ENCODE measurements at regions not wholly inside any gene's neighbourhood (a gene's known extent, or its start where the extent isn't known, plus 50 kb on each side); places are given as distances from the start of the nearest gene placed in this dataset.
"Not testable (repeated sequence)": the region's sequence is repeated elsewhere in the genome, so short reads cannot be mapped to it uniquely, and the experiment has no call there.

DNA sequence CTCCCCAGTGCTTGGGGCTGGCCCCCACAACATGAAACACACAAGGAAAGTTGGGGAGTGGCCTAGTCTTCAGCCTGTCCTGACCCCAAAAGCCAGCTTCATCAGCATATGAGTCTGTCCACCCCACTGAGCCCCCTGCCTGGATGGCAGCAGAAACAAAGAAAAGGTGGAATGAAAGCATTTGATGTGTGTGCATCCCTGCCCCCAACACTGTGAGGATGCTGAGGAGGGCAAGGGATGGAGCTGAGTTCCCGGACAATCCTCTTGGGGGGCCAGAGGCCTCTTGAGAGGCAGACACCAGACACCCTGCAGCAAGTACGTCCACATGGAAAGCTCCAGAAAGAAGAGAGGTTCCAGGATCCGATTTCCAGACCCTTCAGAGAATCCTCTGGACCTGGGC lies 113.5 kb upstream of the PPP1R26 start:
- DNase-seq, result no peak

DNA sequence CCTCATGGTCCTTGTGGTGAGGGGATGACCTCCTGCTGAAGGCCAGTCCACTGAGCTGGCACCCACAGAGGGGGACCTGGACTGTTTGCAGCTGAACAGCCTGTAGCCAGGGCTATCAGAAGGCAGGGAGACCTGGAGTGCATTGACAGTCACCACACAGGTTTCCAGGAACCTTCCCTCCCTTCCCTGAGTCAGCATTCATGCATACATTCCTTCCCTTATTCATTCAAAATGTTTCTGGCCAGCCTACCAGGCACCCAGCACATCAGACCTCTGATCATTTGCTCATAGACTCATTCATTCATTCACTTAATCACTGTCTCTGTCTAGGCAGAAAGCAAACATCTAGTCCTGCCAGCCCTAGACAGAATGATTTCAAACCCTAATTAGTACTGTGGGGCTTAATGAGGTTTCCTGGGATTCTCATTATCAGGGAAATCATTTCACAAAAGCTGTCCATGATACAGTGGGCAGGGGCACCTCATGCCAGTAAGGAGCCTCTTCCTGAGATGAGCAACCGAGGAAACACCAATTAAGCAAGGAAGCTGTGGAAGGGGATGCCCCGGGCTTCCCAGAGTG lies 110.1 kb upstream of the PPP1R26 start:
- DNase-seq, result no peak

DNA sequence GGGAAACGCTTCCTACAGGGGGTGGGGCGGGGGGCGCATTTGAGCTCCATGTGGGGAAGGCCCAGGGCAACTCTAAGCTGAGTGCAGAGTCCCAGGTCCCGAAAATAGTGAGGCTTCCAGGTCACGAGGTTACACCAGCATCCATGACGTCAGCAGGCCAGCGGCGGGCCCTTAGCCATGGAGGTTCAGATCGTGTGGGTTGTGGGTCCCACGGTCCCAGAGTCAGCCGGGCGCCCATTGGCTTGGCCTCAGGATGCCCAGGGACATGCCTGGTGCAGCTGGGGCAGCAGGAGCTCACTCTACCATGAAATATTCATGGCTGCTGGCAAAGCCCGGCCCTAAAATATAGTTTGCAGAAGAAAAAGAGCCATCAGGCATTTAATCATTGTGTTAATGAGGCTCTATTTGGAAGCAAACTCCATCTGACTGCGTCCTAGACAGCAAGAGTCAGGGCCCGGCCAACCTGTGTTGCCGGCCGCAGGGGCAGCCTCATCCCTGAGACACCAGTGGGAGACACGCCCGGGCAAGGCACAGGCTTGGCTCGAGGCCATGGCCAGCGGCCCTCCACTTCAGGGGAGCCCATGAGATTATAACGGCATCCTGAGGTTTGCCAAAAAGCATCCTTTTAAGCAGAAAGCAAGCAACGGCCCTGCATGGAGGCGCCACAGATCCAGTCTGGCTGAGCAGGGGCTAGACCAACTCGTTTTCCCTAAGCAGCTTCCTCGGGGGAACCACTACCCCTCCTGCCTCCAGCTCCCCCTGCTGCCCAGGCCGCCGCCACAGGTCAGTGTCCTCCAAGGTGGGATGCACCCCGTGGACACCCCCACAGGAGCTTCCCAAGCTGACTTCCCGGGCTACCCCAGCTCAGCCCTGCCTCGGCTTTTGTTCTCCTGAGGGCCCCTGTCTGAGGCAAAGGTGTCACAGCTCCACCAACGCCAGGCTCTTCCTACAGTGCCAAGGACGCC lies 108.9 kb upstream of the PPP1R26 start:
- no peak for DNase-seq

DNA sequence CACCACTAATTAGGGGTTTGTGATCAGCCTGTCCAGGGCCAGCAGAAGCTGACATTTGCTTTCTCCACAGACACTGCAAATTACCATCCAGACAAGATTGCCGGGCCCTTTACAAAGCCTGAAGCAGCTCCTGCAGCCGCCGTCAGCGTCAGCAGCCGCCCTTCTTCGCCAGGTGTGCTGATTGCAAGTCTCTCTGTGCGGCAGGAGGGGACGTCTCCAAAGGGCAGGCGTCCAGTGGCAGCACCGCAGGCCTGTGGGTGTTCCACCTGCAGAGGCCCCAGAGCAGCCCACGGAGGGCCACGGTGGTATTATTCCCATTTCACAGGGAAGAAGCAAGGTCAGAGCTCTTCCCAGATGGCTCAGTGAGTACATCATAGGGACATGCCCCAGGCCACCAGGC lies 108.0 kb upstream of the PPP1R26 start:
- DNase-seq, result no peak

DNA sequence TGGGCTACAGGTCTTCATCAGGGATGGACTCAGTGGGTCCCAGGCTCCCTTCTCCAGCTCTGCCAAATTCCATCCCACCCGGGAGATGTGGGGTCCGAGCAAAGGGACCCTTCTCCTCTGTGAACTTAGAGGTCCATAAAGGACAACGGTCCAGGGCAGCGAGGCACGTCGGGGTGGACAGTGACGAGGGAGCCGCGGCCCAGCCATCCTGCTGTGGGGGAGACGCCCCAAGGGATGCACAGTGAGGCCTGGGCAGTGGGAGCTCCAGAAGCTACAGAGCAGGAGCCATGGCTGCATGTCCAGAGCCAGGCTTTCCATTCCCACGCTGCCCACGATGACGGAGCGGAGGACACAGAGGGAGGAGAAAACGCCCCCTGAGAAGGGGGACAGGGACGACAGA lies 107.5 kb upstream of the PPP1R26 start:
- DNase-seq, result no peak

DNA sequence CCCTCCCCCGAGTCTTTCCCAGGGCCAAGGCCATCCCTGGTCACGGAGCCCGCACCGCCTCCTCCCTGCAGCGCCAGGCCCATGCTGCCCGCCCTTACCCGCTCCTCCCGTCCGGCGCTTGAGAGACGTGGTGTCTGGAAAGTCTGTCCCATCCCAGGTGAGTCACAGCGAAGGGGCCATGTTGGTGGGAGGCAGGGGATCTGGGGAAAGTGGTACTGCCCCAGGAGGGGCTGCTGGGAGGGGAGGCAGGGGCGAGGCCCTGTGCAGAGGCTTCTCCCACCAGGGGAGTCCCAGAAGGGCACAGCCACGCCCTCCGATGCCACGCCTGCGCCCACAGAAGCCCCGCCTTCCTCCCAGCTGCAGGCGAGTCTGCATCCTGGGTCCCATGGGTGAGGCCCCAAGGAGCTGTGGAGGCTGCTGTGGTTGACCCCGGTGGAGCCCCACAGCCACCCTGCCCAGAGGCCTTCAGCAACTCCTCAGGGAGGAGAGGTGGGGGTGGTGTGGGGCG lies 107.0 kb upstream of the PPP1R26 start:
- no peak for DNase-seq

DNA sequence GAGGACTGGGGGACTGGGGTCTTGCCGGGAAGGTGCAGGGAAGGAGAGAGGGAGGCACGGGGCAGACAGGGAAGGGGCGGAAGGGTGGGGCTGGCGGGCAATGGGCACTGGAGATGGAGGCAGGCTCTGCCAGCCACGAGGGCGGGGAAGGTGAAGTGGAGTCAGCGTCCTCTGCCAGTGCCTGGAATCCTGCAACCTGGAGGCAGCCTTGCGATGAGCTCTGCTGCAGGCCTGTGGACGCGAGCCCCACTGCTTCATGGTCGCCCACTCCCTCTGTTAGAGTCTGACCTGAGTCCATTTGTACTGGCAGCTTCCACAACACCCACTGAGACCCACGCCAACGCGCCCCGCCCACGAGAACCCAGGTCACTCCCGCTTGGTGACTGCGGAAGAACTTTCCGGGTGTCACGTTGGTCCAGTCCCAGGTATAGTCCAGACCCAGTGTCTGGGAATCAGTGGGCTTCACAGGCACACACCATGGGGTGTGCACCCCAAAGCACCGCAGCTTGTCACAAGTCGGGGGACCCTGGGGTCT lies 106.4 kb upstream of the PPP1R26 start:
- DNase-seq, result no peak

DNA sequence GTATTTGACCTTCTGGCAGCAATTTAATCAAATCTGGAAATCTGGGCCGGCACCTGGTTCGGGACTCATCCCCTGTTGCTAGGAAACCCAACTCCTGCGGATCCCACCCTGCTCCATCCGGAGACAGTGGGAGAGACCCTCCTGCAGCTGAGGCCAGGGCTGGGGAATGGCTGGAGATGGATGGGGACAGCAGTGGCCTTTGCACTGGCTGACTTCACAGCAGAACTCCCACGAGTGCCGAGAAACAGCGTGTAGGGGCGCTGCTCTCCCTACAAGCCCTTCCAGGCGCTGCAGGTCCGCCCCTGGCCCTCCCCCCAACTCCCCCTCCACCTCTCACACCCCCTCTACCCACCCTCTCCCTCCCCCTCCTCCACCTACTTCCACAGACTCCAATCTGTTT lies 105.8 kb upstream of the PPP1R26 start:
- DNase-seq, result no peak

DNA sequence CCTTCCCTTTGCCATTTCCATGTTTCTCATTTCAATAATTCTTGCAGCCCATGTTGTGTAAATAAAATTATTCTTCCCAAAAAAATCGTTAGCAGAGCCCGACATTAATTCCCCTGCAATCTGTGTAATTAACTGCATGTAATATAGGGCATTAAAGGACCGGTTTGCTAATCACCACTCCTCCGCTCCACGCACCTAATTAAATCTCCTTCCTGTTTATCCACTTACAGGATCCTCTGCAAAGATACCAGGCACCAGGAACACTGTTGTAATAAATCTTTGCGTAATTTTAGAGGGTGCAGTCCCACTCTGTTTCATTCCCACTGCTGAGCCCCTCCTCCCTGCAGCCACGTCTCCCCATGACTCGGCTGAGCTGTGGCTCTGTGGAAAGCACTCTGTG lies 105.0 kb upstream of the PPP1R26 start:
- no peak for DNase-seq

DNA sequence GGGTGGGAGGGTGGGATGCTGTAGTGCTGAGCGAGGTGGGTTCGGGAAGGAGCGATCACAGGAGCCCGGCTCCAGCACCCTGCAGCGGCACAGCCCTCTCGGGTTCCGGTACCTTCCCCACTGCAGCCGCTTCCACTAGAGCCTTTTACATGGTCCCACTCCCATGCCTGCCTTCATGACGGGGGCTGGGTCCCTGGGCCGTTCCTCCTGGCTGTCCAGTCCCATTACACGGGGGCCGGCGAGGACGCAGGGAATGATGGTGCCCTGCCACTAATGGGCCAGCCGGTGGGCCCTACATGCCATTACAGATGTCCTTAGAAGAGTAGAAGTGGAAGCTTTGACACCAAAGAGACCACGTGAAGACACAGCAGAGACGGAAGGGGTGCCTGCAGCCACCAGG lies 104.6 kb upstream of the PPP1R26 start:
- DNase-seq, result no peak

DNA sequence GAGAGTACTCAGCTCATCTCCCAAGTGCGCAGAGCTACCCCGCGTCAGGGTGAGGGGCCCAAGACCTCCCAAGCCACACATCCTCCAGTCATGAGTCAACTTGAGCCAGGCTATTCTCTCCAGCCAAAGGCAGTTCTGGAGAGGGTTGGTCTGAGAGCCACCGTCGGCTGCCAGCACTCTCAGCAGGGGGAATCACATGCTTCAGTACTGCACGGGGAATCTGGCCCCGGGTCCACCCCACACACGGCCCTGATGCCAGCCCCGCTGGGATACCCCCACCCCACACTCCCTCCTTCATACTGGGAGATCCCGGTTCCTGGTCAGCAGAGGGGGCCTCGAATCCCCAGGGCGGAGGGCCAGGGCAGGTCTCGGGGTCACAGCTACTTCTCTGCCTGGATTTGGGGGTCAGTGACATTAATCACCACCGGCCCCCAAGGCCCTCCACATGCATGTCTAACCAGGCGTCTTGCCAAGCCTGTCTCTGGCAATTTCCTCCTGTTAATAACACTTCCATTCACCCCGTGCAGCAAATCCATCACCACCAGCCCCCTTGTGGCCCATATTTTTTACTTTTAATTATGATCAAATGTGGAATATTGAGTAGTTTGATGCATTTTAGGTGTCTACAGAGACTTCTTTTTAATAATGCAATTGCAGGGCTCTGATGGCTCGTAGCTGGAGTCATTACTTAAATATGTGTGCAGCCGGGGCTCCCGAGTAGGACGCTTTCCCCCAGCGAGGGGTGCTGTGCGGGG lies 102.9 kb upstream of the PPP1R26 start:
- DNase-seq, result no peak

DNA sequence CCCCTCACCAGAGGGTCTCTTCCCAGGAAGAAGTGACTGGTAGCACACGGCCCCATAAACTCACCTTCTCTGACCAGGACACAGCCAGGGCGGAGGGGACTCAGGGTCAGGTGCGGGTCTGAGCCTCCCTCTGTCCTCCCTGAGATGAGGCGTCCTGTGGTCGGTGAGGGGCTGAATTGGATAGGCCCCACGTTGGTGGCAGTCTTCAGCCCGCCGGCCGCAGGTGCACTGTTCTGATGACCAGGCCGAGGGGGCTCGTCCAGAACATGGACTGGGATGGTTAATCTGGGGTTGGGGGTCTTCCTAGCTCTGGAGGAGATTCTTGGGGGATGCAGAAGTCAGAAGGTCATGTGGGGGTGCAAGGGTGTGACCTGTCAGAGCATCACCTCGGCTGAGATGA lies 102.2 kb upstream of the PPP1R26 start:
- DNase-seq, result no peak

DNA sequence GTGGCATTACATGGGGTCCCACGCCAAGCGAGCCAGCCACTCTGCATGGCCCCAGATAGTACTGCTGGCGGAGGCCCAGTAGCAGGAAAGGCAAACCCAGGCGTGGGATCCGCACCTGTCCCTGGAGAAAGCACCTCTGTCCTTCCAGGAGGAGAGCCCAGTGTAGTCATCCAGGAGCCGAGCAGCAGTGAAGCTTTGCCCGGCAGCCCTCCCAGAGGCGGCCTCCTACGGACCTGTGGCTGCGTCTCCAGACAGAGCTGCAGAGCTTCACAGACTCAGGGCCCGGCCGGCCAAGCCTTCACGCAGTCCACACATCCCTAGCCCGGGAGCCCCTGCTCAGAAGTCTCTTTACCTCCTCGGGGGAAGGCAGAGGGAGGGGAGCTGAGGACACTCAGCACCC lies 100.8 kb upstream of the PPP1R26 start:
- DNase-seq, result no peak

DNA sequence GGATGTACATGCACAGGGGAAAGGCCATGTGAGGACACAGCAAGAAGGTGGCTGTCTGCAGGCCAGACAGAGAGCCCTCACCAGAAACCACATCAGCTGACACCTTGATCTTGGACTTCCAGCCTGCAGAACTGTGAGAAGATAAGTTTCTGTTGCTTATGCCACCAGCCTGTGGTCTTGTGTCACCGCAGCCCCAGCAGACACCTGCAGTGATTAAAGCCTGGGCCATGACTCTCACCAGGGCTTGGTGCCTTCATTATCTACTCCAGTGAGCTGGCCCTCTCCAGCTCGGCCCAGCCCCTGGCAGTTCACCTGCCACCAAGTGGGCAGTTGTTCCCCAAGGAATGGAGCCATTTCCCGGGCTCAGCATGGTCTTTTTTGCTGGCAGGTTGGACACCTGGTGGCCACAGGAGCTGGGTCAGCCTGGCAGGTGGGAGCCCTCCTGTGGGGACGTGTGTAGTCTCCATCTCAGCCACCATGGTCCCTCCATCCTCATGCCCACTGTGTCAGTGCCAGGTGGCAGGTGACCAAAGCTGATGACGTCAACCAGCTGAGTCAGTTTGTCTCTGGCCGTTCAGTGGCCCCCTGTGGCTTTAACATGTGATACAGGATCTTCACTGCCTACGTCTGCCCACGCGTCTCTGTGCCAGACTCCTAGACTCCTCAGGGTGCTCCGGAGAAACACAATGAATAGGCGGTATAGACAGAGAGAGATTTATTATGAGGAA lies 99.9 kb upstream of the PPP1R26 start:
- no peak for DNase-seq

DNA sequence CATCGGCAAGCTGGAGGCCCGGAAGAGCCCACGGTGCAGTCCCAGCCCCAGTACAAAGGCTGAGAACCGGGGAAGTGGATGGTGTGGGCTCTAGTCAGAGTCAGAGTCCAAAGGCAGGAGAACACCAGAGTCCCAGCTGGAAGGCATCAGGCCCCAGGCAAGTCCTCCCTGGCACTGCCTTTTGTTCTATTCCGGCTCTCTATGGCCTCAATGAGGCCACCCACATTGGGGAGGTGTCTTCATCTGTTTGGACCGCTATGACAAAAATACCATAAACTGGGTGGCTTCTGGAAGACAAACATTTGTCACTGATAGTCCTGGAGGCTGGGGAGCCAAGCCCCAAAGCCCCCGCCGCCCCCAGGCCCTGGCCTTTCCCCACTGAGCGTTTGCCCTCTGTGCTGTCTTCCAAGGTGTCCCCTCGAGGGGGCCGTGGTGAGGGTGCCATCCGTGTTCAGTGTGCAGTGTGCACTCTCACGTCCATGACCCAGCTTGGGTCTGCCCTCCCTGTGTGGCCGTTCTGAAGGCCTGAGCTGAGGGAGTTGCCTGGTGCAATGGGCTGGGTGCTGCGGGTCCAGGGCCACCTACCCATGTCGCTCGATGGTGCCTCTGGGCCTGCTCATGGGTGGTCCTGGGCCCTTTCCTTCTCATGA lies 99.1 kb upstream of the PPP1R26 start:
- no peak for DNase-seq

DNA sequence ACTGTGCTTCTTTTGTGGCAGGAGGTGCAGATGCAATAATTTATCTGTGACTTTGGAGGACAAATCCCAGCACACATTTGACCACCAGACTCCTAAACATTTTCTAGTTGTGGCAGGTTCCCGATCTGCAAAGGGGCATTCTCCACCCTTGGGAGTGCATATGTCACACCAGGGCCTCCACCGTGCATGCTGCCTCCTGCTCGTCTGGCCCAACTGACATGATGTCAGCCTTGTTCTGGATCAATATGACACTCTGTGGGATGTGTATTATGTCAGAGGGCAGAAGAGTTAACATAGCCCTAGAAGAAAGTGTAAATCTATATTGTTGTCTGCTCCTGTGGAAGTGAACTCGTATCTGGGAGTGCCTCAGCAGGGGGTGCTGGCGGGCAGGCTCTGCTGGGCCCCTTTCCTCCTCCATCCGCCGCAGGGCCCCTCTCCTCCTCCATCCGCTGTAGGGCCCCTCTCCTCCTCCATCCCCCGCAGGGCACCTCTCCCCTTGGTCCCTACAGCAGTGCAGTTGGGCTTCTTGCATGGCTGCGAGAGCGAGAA lies 97.7 kb upstream of the PPP1R26 start:
- no peak for DNase-seq

DNA sequence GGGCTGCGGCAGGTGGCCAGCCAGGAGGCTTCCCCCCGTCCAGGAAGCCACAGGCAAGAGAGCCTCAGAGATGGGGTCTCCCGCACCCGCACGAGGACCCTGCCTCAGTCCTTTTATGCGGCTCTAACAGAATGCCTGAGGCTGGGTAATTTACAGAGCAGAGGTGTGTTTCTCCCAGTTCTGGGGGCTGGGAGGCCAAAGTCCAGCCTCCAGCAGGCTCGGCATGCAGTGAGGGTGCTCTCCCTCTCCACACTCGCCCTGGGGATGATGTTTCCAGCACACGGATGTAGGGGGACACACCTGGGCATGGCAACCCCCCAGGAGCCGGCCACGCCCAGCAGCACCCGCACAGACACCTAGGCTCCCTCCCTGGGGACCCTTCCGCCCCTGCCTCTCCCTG lies 95.4 kb upstream of the PPP1R26 start:
- no peak for DNase-seq

DNA sequence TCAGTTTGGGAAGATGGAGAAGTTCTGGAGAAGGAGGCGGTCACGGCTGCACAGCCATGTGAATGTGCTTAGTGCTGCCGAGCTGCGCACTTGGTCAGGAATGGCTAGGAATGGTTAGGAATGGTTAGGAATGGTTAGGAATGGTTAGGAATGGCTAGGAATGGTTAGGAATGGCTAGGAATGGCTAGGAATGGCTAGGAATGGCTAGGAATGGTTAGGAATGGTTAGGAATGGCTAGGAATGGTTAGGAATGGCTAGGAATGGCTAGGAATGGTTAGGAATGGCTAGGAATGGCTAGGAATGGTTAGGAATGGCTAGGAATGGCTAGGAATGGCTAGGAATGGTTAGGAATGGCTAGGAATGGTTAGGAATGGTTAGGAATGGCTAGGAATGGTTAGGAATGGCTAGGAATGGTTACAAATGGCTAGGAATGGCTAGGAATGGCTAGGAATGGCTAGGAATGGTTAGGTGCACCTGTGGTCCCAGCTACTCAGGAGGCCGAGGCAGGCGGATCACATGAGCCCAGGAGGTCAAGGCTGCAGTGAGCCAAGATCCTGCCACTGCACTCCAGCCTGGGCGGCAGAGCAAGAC lies 94.7 kb upstream of the PPP1R26 start:
- not testable (repeated sequence) for DNase-seq

DNA sequence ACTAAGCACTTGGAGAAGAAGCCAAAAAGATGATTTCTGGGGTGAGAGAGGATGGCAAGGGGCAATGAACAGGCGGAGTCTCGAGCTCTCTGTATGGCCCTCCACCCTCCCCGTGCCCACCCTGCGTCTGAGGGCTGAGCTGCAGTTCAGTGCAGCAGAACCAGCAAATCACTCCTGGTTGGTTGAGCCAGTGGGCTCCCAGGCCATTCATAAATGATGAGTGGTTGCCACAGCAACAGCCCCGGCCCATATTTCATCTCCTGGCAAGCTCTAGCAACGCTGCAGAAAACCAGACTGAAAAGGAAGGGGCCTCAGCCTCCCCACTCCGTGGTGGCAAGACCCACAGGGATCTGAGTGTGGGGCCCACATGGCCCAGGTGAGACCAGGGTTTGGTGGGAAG lies 93.8 kb upstream of the PPP1R26 start:
- DNase-seq, result no peak

DNA sequence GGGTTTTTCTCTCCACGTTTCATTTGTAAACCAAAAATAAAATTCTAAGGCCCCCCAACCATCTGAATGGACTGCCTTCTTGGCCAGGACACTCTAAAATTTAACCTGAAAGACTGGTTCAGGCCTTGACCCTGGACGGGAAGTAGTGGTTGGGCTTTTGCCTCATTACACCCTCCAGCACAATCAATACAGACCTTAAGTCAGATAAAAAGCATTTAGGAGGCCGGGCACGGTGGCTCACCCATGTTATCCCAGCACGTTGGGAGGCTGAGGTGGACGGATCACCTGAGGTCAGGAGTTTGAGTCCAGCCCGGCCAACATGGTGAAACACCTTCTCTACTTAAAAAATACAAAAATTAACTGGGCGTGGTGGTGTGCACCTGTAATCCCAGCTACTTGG lies 91.6 kb upstream of the PPP1R26 start:
- DNase-seq, result no peak

DNA sequence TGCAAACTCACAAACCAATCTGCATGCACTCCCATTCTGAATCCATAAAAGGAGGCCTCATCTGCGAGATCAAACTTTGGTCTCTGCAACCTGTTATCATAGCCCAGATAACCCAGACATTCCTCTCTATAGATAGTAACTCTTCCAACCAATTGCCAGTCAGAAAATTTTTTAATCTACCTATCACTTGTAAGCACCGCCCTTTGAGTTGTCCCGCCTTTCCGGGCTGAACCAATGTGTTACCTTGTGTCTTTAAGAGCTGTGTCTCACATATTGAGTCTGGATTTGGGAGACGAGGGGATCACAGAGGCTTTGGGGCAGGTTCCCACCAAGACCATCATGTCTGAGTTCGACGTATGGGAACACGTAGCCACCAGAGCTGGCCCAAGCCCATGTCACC lies 91.1 kb upstream of the PPP1R26 start:
- no peak for DNase-seq
